DMS153 treated with DMSO at 0.1 percent for 48 hours (cell line): ENCODE measurements at regions not wholly inside any gene's neighbourhood (a gene's known extent, or its start where the extent isn't known, plus 50 kb on each side); places are given as distances from the start of the nearest gene placed in this dataset.

ENCODE experiments used
- DNase-seq: peaks from one replicate; lab custom pipeline; 2025; ENCODE audit not compliant: unreplicated experiment; lab: John Stamatoyannopoulos, UW

GRCh38 chr1:55575571-55576279, 360.6 kb upstream of the USP24 start:
- no peak for DNase-seq

DNA sequence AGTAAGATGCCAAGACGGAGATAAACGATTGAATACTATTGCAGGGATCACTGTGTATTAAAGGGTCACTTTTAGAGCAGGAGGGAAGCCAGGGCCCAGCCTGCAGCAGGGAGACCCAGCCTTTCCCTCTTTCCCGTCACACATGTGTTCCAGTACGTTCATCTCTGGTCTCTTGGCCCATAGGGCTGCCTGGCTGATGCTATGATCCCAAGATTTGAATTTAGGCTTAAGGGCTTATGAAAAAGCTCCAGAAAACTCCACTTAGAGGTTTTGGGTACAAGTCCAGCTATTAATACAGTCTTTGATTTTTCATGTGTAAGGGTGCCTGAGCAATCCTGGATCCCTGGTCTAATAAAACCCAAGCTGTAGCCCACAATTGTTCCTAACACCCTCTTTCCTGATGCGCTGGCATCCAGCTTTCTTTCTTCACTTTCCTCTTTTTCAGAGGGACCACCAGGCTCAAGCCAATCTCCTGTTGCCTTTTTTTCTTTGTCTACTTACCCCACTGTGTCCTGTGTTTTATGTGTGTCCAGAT, 359.6 kb upstream of the USP24 start:
- DNase-seq, result no peak

GRCh38 chr1:55572878-55573734, 357.9 kb upstream of the USP24 start:
- no peak for DNase-seq

- DNase-seq, result no peak
Measured at GRCh38 chr1:55571767-55572166, 356.6 kb upstream of the USP24 start.

GRCh38 chr1:55569417-55569816, 354.3 kb upstream of the USP24 start:
- no peak for DNase-seq

DNA sequence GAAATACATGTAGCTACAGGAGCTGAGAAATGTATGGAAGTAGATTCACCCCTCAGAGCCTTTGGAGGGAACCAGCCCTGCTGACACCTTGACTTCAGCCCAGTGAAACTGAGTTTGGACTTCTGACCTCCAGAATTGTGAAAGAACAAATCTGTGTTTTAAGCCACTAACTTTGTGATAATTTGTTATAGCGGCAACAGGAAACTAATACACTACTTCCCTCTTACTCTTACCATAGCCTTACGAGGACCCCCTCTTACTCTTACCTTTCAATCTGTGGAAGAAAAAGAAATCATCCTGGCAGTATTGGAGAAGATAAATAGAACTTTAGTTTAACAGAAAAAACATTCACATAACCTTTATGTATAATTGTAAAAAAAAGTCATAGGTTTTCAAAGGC, 353.6 kb upstream of the USP24 start:
- no peak for DNase-seq

GRCh38 chr1:55560266-55560665, 345.1 kb upstream of the USP24 start:
- no peak for DNase-seq

GRCh38 chr1:55559842-55560241, 344.7 kb upstream of the USP24 start:
- no peak for DNase-seq

DNA sequence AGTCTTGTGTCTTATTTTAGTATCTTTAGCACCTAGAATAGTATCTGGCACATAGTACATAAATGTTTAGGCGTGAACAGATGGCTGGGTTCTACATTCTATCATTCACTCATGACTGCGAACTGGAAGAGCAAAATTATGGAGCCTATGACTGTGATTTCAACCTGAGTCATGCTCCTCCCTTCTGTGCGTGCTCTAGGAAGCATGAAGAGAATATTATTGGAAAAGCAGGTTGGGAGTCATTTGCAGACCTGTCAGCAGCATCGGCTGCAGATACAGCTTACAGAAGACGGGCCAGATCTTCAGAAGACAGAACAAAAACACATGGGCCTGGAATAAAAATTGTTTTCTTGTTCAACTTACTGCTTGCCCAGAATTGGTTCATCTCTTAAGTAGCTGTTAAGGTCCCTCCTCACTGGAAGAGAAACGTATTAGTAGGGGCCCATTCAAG, 344.0 kb upstream of the USP24 start:
- no peak for DNase-seq

- no peak for DNase-seq
Measured at GRCh38 chr1:55558515-55558914, 343.4 kb upstream of the USP24 start.

DNA sequence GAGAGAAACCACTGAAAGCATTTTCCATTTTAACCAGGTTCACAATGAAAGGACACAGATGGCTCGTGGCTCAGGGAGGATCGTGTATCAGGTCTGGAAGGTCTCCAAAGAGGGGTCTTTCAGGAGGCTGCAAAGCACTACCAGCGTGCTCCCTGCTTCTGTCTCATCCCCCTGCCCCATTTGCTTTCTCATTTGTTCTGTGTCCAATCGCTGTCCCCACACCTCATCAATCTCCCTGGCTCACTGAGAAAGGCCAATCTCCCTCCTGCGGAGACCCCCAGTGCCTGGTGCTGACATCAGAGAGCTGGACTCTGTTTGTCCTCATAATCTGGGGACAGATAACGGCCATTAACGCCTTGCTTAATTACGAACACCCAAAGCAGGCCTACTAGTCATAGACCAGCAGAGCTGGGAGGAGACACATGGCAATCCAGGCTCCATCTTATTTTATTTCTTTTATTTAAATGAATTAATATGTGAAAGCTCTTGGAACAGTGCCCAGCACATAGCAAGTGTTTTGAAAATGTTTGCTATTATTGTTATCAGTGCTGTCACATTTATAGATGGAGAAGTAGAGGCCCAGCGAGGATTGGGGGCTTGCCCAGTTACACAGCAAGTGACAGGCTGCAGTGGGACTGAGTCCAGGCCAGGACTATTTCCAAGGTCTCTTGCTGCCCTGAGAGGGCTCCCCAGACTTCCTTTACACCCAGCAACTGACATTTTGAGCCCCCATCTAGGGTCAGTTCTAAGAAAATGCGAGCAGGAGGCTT, 341.0 kb upstream of the USP24 start:
- no peak for DNase-seq

DNA sequence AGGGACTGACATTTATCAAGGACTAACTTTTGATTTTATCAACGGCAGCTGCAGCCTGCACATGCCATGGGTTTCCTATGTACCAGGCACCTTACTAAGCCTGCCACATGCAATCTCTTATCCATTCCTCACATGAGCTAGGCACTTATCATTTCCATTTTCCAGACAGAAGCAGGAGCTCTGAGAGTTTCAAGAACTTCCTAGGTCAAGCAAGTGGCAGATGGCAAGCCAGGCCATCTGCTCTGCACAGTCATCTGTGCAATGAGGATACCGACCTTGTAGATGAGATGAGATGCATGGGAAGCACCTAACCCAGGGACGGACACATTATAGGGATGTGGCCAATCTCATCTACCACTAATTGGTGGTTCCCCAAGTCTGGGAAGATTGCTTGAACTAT, 339.4 kb upstream of the USP24 start:
- DNase-seq, result no peak

DNA sequence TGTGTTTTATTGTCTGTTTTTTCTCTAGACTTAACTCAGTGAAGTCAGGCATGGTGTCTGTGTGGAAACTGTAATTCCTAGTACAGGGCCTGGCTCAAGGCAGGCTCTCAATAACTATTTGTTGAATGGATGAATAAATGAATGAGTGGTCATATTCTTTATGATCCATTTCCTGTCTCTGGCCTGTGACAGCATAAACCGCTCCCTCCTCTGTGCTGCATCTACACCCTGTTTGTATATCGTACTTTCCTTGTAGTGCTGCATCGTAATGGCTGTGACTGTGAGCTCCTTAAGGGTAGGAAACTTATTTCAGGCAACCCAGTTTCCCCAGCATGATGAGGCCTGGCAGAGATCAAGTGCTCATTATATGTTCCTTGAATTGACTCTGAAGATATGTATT, 337.5 kb upstream of the USP24 start:
- no peak for DNase-seq

DNA sequence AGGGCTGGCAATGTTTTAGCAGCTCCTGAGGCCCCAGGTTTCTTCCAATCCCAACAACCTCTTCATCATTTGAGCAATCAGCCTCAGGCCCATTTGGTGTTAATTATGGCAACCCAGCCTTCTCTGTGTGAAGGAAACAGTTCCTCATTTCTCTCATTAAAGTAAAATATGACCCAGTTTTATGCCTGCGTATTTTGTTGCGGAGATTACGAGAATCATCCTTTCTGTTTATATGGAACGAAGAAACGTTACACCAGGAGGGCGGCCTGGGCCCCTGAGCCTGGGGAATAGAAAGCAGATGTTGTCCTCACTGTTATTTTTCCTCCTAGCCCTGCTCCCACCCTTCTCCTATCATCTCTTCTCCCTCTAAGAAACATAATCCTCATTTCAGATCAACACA, 332.2 kb upstream of the USP24 start:
- no peak for DNase-seq

- DNase-seq, result no peak
Measured at GRCh38 chr1:55546553-55546952, 331.4 kb upstream of the USP24 start.

- DNase-seq, result no peak
Measured at GRCh38 chr1:55544826-55545225, 329.7 kb upstream of the USP24 start.

- no peak for DNase-seq
Measured at GRCh38 chr1:55542901-55543504, 327.8 kb upstream of the USP24 start.

DNA sequence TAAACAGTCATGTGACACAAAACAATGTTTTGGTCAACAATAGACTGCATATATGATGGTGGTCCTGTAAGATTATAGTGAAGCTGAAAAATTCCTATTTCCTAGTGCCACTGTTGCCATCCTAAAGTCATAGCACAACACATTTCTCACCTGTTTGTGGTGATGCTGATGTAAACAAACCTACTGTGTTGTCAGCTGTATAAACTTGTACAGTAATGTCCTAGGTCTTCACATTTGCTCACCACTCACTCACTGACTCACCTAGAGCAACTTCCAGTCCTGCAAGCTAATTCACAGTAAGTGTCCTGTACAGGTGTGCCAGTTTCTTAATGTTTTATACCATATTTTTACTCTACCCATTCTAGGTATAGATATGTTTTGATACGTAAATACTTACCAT, 326.1 kb upstream of the USP24 start:
- no peak for DNase-seq

GRCh38 chr1:55539652-55540512, 324.7 kb upstream of the USP24 start:
- no peak for DNase-seq

- DNase-seq, result no peak
Measured at GRCh38 chr1:55538428-55538827, 323.3 kb upstream of the USP24 start.
